ENCODE measurements at regions not wholly inside any gene's neighbourhood (a gene's known extent, or its start where the extent isn't known, plus 50 kb on each side); places are given as distances from the start of the nearest gene placed in this dataset.

DNA sequence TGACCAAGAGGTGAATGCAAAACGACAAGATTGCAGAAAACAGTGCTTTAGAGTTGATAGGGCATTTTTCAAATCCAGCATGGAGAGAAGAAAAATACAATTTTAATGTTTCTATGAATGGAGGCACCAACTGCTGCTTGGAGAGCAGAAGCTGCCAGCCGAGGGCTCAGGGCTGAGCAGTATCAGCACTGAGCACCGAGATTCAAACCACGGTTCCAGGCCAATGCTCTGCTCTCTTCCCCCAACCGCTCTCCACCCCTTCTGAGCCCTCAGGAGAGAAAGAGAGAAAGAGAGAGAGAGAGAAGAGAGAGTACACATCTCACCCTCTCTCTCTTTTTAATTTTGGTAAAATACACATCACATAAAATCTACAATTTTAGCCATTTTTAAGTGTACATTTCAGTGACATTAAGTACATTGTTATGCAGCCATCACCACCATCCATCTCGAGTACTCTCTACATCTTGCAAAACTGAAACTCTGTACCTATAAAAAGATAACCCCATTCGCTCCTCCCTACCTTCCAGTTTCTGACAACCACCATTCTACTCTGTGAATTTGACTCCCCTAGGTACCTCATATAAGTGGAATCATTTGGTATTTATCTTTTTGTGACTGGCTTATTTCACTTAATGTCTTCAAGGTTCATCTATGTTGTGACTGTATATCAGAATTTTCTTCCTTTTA, 333.3 kb downstream of the MIAT start (continued):
- no peak for TF ChIP-seq CBX5 (IDR thresholded peaks at IDR 0.05; ENCODE audit: low read depth, low read length)

Measured in H1 (cell line).